ENCODE measurements at regions not wholly inside any gene's neighbourhood (a gene's known extent, or its start where the extent isn't known, plus 50 kb on each side); places are given as distances from the start of the nearest gene placed in this dataset.

DNA sequence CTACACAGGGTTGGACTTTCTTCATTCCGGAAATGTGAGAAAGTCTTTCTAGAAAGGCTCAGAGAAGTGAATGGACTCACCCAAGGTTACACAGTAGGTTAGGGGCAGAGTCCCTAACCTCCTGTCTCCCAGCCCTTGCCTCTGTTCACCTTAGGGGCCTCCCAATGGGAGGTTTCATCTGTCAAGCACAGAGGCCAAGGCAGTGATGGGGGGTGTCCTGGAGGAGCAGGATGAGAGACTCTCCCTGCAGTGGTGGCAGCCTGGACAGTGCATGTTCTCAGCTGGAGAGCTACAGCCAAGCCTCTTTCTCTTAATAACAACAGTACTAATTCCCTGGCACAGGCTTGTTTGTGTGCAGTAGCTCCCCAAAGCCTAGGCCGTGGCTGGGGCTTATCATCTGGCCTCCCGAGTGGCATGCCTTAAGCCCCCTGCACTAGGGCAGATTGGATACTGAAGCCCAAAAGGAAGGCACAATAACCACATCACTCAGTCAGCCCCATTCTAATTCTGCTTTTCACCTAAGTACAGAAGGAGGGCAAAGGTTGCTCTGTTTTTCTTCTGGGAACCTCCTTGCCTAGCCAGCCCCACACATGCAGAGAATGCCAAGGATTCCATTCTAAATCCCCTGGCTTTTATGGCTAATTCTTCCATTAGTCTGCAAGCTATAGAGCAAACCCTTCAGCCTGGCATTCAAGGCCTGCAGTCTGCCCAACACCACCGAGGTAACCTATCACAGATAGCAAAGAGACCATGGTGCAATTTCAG, 50.2 kb upstream of the XPA start:
- DNase-seq (ENCODE audit: low spot score), result no peak

DNA sequence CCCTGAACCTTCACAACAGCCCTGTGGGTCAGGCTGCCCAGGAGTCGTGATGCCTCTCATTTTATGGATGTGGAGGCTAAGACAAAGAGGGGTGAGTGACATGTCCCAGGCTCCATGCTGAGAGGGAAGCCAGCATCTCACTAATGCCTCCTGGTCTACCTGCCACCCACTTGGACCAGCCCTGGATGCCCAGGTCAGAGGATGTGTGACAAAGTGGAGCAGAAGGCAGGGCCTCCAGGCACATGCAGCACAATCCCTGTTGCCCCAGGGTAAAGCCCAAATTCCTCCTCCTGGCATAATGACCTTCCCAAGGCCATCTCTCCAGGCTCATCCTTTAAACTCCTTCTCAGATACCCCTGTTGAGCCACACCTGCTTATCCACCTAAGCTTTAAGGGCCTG, 51.4 kb upstream of the XPA start:
- DNase-seq (ENCODE audit: low spot score), result no peak

DNA sequence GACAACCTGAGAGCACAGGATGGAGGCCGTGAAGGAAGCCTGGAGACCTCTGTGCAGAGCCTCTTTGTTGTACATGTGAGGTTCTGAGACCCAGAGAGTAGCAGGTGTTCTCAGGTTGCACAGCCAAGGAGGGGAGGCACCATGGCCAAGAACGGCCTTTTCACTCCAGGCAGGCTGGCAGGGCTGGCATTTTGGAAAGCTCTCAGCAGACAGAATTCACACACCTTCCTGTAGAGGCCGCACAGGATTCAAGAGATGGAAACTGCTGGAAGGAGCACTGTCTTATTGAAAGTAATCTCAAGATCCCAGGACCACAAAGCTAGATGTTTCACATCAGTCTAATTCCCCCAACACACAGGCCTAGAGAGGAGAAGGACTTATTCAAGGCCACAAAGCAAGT, 52.8 kb upstream of the XPA start:
- DNase-seq (ENCODE audit: low spot score), result no peak

DNA sequence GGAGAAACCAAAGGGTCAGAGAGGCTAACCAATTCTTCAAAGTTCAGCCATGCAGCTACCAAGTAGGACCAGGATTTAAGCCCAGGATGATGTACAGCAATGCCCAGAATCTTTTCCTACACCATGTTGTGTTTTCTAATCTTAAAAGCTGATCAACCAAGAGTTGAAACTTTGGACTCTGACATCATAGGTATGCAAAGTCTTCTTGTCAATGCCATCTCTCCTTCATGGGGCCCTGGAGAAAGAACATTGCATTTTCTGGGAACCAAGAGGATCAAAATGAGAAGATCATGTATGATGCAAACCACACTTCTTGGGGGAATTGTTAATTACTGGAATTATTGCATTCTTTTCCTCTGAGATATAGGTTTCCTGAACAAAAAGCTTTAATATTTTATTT, 54.4 kb upstream of the XPA start:
- DNase-seq (ENCODE audit: low spot score), result no peak

DNA sequence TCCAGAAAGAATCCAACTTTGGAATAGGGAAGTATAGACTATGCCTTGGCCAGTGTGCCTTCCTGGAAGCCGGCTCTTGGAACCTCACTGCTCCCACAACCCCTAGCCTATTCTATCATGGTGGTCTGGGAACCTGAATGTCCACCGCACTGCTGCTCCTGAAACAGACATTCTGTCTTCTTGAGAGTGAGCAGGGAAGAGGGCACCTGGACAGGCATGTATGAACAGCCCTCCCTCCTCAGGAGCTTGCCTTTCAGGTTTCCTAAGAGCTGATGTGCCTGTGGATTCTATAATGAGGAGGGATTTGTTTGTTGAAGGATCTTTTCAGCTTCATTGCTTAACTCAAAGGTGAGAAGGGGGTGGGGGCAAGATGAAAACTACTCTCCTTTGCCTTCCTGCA, 55.1 kb upstream of the XPA start:
- no peak for DNase-seq (ENCODE audit: low spot score)

DNA sequence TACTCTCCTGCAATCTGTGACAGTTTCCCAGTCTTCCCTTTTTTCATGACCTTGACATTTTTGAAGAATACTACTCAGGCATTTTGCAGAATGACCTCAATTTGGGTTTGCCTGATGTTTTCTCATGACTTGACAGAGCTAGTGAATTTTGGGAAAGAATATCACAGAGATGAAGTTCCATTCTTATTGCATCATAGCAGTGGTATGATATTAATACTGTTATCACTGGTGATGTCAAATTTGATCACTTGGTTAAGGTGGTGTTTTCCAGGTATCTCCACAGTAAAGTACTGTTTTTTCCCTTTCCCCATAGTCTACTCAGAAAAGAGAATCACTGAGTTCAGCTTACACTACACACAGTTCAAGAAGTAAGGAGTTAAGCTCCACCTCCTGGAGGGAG, 56.2 kb upstream of the XPA start:
- DNase-seq (ENCODE audit: low spot score), result no peak

DNA sequence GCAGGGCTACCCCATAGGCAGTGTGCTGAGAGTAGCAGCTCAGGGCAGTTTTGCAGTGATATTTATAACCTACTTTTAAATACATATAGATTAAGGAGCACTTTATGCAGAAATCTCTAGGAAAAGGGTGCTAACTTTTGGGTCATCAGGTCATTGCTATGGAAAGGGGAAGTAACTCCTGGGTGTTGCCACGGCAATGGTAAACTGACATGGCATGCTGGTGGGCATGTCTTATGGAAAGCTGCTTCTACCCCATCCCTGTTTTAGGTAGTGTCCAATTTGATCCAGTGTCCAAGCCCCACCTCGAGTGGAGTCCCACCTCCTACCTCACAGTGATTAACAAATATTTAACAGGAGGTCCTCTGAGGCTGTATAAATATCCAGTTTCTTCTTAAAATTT, 56.8 kb upstream of the XPA start:
- DNase-seq (ENCODE audit: low spot score), result no peak

DNA sequence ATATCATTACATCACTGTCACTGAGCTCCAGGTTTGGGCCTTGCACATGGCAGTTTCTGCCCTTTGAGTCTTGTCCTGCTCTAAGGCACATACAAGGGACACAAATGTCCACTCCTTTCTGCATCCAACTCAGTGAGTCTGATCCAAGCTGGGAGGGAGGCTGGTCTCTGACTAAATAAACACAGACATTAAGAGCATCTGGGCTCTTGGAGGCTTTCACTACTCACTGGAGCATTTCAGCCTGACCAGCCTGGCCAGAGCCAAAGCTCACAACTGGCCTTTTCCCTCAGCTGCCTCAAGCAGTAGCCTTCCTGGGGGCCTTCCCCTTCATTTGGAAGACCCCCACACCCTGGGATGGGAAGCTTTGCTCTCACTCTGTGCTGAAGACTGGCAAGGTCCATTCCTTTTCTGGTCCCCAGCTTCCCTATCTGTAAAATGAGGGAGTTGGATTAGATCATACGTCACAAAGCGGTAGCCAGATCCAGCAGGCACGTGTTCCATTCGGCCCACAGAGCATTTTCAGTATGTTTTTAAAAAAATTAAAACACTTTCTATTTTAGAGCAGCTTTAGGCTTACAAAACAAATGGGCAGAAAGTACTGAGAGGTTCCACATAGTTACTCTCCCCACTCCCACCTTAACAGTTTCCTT, 58.6 kb upstream of the XPA start:
- no peak for DNase-seq (ENCODE audit: low spot score)

DNA sequence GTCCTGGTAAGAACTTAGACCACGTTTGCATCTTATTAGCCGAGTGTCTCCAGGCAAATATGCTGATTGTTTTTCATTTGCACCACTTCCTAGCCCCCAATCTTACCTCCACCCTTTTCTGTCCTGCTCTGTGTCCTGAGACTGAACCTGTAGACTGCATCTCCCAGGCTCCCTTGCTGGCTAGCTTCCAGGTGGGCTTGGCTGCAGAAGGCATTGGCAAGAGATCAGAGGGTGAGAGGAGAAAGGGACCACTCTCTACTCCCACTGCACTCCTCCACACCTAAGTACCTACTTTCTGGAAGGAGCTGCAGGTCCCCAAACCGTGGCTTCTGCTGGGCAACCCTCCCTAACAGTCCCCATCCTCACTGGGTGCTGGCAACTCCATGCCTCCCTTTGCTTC, 59.9 kb upstream of the XPA start:
- no peak for DNase-seq (ENCODE audit: low spot score)

DNA sequence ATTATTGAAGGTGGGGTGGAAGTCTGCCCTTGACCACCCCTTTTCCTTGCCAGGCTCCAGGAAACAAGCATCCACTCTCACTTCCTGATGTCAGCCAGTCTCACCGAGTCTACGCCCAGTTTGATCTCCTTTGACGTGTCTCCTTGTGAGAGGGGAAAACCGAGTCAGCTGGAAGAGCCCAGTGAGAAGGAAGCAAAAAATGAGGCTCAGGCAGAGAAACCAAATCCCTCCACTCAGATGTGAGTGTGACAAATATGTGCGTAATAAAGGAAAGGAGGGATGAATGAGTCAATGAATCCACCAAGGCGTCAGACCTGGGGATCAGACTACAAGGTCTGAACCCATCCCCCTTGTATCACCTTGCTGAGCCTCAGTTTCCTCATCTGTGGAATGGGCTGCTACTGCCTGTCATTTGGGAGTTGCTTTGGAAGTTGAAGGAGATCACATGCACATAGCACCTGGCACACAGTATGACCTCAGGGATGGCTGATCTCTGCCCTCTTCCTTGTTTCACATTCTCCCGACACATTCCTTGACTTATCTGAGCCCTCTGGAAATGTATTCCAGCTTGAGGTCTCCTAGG, 61.3 kb upstream of the XPA start:
- DNase-seq (ENCODE audit: low spot score), result no peak

DNA sequence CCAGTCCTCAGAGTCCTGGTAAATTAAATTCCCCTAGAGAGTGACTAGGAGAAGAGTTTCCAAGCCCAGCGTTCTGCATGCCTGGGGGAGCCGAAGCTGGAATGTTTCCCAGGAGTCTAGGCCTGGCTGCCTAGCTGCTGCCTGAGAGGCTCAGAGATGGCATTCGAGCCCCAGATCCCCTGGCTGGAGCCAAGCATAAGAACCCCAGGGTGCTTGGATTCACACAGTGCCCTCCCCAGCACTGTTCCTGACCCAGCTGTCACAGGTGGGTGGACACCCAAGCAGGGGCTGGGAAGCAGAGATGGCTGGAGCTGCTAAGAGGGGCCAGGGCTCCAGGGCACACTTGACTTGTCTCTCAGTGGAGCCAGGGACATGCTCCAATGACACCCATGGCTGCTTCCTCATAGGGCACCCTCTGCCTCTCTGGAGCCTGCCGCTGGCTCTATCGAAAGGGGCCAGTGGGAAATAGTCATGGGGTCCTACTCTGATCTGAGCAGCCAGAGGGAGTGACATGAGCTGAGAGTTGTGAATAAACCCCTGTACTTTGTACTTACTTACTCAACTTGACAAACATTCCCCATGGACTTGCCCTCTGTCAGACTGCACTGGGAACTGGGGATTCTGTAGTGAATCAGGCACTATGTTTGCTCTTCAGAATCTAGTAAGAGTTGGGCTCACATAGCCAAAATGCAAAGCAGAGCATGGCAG, 62.6 kb upstream of the XPA start:
- DNase-seq (ENCODE audit: low spot score), result no peak

DNA sequence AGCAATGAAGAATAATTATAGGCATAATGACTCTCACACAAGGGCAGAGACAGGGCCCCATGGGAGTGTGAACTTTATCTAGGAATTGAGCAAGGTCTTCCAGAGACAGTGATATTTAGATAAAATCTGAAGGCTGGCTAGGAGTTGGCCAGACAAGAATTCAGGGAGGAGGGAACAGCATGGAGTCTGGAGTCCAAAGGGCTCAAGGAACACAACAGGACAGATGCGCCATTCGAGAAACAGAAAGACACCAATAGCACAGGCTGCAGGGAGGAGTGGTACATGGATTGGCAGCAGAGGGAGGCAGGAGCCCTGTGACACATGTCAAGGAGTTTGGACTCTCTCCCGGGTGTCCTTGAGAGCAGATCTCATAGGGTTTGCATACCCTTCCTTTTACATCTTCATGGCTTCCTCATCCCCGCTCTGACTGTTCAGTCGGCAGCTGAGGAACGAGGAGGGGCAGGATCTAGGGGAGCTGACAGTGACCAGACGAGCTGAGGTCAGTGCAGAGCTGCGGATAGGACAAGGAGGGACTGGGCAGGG, 64.0 kb upstream of the XPA start:
- DNase-seq (ENCODE audit: low spot score), result no peak

DNA sequence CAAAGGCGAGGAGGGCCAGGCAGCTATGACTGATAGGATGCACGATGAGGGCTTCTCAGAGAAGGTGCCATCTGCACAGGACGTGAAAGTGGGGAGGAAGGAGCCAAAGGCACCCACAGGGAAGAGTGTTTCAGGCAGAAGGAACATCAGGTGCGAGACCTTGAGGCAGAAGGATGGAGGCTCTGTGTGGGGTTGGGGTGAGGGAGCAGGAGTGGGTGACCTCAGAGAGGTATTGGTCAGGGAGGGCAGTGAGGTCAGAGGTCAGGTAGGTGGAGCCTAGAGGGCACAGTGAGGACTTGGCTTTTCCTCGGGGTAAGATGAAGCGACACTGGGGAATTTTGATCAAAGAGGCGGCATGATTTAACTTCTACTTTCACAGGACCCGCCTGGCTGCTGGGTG, 64.7 kb upstream of the XPA start:
- DNase-seq (ENCODE audit: low spot score), result no peak

DNA sequence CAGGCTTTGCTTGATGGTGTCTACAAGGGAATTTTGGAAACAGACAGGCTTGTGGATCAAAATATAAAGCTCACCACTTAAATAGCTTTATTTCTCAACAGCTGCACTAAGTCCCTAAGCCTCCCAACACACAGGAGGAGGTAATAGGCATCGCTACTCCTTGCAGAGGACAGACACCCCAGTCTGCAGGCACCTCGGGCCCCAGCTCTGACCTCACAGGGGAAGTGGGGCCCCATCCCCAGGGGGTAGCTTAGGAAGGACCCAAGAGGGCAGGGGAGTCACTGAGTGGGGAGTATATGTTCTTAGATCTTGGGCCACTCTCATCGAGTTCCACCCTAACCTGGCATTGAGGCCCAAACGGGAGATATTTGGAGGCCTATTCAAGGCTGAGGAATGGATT, 66.7 kb upstream of the XPA start:
- DNase-seq (ENCODE audit: low spot score), result no peak

DNA sequence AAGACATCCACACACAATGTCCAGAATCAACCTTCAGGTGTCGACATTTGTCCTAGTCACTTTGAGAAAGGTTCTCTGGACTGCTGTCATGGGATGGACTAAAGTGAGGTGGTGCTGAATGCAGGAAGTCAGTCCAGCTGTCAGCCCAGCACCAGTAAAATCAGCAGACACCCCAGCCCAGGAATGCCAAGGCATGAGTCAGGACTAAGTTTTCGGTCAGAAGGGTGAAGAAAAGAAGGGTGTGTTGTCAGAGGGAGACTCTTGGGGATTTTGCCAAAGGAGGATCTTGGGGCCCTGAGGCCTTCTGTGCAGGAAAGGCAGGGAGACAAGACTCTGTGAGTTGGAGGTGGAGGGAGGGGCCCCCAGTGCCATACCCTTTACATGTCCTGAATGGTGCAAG, 69.0 kb upstream of the XPA start:
- DNase-seq (ENCODE audit: low spot score), result no peak

DNA sequence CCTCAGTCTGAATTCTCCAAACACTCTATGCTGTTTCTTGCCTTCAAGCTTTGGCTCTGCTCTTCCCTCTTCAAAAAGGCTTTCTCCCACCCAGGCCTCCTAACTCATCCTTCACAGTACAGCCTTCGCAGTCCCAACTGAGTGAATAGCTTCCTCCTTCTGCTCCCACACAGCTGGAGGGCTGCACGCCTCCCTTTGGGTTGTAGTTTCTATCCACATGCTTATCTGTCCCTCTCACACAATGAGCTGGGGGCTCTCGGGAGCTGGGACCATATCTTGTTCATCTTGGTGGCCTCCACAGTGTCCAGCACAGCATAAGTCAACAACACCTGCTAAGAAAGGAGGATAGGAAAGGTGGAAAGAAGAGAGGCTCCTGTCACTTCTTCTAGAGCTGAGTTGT, 69.5 kb upstream of the XPA start:
- no peak for DNase-seq (ENCODE audit: low spot score)

DNA sequence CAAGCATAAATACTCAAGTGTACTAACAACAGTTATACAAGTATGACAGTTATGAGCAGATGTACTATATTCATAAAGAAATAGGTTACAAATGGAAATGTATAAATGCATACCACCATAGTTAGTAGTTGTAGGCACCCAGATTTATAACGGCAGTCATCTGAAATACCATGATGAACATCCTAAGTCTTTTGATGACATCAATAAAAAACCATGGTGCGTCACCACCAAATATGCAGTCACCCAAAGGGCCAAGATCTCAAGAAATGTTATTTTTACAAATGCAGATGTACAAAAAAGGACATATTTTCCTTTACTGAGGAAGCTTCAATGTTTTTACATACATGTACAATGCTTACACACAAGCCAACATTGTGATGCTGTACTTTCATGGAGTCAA, 70.8 kb upstream of the XPA start:
- no peak for DNase-seq (ENCODE audit: low spot score)

DNA sequence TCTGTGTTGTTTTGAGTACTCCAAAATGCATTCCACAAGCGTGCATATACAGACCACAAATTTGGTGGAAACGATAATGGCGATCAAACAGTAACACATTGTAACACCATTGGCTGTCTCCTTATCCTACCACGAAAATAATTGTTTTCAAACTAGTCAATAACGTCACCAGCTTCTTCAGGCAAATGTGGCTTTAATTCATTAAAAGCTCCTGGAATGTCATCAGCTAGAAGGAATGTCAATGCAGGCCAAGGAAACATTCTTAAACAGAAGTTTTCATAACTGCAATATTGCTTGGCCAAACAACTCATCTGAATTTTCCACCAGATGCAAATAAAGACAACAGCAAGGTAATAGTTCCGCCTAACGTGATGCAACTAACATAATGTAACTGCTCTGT, 71.6 kb upstream of the XPA start:
- DNase-seq (ENCODE audit: low spot score), result no peak

DNA sequence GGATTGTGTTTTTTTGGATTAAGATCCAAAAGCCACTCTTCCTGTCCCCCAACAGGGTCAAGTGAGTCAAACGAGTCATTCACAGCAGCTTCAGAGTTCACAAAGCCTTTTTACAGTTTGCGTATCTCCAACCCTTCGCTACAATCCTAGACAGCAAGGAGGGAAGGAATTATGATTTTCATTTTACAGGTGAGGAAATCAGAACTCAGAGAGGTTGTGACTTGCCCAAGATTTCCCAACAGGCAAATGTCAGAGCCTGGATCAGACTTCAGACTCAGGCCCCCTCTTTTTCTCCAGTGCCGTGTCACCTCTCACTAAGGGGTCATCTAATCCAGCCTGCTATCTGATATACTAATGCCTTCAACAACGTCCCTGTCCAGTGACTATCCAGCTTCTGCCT, 72.1 kb upstream of the XPA start:
- no peak for DNase-seq (ENCODE audit: low spot score)

DNA sequence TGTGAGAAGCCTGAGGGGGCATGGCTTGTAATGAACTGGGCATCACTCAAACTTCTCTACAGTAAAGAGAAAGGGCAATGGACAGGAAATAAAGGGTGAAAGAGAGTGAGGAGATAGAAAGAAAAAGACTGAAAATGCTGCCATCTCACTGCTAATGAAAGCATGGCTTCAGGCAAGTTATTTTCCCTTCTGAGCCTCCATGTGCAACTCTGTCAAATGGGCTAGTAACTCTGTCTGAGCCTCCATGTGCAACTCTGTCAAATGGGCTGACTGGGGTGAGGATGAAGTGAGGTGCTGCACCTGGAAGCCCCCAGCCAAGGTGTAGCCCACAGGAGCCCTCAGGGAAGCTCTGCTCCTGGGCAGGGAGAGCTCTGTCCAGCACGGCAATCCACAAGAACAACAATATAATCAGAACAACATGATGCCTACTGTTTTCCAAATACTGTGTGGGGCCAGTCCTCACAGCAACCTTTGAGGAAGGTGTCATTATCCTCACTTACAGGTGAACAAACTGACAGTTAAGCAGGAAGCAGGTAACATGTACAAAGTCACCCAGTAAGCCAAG, 73.8 kb upstream of the XPA start:
- no peak for DNase-seq (ENCODE audit: low spot score)

DNA sequence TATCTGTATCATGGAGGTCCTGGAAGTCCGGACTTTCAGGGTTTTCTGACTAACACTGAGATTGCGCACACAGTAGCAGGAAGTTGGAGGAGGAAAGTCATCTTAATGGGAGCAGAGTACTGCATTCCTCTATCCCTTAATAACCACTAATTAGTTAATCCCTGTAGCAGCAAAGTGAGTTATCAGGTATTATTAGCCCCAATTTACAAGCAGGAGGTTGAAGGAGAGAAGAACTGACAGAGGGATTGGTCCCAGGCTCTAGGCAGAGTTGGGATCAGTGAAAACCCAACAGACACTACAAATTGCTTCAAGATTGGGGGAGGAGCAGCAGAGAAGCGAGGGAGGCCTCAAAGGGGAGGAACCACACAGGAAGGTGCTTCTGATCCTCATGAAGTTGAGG, 74.5 kb upstream of the XPA start:
- no peak for DNase-seq (ENCODE audit: low spot score)

DNA sequence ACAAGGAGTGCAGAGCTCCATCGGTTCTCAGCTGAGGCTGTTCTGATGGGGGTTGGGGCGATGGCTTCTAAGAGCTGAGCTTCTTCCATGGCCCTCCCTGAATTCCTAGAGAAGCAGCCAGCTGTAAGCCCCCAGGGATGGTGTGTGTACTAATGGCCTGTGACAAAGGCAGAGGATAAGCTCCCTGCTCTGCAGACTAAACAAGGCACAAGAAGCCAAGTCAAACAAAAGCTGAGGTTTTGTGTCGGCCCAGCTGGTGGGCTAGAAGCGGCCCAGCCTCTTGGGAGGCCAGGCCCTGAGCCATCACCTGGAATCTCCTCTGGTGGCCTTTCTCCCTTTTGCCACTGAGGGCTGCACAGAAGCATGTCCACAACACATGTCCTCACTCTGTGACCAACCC, 75.0 kb upstream of the XPA start:
- no peak for DNase-seq (ENCODE audit: low spot score)

DNA sequence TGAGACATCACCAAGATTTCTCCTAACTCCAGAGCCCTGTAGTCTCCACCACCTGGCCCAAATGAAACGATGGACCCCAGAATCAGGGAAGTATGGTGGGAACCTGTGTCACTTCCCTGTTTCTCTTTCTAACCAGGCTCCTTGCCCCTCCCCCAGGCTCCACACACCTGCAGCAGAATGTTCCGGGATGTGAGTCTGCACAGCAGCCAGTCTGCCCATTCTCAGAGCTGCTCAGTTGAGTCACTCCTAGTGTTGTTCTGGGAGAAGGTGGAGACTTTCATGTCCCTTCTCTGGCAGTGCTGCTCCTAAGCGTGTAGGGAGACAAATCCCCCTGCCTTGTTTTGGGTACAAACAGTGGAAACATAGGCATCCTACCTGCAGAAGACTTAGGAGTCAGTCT, 76.0 kb upstream of the XPA start:
- DNase-seq (ENCODE audit: low spot score), result no peak

Measured in hematopoietic multipotent progenitor cell treated with erythropoietin and hydrocortisone succinate and interleukin-3 and kit ligand, for 17 days (in vitro differentiated cells).